NCI-H146 treated with DMSO at 0.1 percent for 48 hours (cell line): ENCODE measurements at regions not wholly inside any gene's neighbourhood (a gene's known extent, or its start where the extent isn't known, plus 50 kb on each side); places are given as distances from the start of the nearest gene placed in this dataset.
"Not testable (repeated sequence)": the region's sequence is repeated elsewhere in the genome, so short reads cannot be mapped to it uniquely, and the experiment has no call there.

Experiments used
- DNase-seq: peaks from one replicate; lab custom pipeline; 2025; ENCODE audit not compliant: unreplicated experiment; lab: John Stamatoyannopoulos, UW

DNA sequence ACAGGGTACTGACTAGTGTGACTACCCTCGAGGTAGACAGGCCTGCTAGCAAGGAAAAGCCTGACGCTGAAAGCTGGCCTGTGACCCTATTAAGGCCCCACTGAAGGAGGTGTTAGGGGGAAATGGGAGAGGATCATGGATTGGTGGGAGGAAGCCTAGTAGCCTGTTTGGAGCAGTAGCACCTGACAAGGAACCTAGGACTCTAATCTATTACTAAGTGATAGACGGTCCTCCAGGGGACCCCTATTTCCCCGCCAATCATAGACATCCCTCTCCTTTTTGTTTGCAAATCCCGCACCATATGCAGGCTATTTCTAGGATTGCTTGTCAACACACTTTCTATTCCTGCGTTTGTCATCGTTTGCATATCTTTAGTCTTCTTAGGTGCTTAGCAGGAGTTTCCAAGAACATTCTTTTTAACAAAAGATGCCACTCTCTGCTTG, 1338.8 kb upstream of the MIR17HG start:
- no peak for DNase-seq

DNA sequence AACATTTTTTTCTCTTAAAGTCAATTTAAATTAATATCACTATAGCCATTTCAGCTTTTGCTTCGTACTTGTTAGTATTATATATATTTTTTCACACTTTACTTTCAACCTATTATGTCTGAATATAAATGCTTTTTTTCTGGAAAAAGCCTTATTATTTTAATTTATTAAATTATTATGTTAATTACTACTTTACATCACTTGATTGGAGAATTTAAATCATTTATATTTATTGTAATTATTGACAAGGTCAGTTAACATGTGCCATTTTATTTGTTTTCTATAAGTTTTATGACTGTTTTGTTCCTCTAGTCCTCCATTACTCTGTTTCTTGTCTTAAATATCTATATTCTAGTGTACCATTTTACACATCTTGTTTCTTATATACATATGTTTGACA, 1333.4 kb upstream of the MIR17HG start:
- DNase-seq = no peak

DNA sequence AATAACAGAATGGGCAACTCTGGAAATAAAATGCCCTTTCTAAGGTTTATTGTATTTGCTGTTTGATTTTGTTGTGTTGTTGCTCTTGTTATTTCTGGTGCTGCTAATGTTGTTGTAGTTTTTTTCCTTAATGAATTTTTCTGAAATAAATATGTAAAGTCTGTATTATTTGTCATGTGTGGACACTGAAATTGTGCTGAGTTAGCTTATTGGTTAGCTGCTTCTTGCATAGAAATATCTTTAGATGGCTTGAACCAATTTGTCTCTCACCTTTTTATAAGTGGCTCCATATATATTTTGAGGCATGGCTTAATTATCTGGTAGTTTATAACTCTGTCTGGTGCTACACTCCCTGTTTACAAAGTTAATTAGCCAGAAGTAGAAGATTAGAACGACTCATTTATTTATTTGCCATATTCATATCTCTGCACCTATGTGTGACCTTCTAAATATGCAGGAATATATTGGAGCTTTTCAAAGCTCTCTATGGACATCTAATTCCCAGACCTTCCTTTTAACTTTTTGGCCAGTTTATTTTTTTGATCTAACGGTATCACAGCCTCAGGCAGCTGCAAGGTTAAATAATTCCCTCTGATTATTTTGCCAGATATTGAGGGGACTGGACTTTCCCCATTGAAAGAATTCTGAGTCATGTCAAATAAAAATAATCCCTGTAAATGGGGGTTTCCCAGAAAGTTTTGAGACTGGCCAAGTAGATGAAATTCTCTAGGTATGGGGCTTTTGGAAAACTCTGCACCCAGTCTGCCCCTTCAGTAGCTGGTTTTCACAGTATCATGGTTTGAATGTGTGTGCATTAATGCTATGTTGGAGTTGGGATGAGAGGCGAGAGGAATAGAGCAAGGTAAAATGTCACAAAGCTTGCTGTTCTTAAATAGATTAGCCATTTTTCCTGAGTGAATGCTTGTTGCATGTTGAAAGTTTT, 1331.7 kb upstream of the MIR17HG start:
- no peak for DNase-seq

DNA sequence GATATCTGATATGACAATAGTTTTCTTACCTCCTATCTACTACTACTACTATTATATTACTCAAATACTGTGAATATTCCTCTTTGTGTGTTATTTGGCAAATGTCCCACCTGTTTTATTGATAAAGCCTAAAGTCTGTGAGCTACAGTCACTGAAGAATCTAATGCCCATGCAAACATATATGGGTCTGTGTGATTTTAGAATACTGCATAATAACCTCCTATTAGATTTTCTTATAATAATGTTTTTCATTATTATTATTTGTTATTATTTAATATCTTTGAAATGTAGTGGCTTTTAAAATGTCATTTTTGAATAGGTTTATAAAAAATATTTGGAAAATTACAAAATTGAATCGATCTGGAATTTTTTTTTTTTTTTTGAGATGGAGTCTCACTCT, 1330.8 kb upstream of the MIR17HG start:
- DNase-seq = no peak

DNA sequence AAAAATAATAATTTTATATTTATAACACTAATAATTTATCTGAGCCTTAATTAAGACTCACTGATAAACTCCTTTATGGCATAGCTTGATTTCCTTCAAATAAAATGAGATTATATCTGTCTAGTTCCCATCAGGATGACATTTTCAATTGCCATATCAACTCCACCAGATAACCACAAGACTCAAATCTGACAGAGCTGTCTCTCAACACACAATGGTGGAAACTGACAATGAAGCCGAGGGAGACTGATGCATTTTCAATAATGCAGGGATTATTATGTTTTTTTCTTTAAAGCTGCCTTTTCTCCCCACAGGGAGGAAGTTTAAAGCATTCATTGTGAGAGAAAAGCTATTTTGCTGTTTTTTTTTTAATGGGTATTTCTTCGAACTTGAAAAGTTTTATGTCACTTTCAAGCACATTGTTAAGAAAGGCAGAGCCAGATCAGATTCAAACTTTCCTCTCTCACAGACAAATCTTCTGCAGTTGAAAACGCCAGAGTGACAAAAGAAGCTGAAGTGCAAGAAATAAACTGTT, 1326.9 kb upstream of the MIR17HG start:
- no peak for DNase-seq

DNA sequence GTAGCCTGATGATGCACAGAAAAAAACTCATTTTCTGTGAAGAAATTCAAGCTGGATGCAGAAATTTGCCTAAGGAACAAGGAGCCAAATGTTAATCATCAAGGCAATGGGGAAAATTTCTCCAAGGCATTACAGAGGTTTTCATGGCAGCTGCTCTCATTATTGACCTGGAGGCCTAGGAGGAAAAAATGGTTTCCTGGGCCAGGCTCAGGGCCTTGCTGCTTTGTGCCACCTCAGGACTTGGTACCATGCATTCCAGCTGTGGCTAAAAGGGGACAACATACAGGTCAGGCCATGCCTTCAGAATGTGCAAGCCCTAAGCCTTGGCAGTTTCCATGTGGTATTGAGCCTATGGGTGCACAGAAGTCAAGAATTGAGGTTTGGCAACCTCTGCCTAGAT, 1320.1 kb upstream of the MIR17HG start:
- no peak for DNase-seq

DNA sequence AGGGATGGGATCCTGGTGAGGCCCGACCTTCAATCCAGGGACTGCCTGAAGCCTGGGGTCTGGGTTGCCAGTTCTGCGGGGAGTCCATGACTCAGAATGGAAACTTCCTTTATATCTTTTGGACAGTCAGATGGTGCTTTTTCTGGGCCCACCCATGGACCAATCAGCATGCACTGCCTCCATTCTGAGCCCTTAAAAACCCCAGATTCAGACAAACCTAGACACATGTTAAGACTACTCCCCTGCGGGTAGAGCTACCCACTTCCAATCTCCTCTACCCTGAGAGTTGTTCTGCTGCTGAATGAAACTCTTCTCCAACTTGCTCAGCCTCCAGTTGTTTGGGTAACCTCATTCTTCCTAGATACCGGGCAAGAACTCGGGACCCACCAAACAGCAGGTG, 1315.2 kb upstream of the MIR17HG start:
- DNase-seq = no peak

DNA sequence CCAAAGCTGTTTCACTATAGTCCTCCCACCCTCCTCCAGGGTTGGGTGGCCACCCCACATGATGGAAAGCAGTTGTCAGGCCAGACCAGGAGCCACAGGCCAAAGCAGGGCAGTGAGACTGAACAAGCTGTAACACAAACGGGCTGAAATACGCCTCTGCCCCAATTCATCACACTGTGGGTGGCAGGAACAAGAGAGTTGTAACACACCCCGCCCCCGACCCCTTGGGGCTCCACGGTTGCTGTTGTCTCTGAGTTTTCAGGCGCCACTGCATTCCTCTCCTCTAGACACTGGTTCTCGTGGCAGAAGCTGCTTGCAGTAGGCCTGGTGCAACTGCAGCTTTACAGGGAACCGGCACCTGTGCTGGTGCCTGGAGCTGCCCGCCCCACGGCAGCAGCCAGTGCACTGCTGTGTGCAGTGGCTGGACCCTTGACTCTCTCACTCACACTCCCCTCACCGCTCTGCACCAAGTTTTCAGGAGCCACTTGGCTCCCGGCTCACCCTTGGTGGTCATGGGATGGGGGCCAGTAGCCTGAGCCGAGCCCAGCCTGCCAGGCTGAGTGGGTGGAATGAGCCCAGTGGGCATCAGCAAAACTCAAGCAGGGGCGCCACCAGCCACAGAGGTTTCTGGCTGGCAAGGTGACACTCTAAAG, 1314.5 kb upstream of the MIR17HG start:
- no peak for DNase-seq

DNA sequence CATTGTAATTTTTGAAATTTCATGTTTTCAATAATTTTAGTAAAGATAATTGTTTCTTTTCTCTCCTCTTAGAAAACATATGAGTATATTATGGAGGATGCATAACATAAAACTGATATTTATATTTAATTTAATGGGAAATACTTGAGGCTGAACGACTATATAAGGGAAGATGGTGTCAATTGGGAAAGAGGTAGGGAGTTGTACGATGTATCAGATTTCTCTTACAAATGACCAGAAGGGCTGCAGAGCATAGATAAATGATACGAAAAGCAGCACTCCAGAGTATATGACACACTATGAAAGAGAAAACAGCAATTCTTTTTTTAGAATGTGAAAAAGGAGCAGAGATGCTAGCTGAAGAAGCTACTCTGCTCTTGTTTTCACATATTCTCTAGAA, 1308.0 kb upstream of the MIR17HG start:
- DNase-seq = no peak

DNA sequence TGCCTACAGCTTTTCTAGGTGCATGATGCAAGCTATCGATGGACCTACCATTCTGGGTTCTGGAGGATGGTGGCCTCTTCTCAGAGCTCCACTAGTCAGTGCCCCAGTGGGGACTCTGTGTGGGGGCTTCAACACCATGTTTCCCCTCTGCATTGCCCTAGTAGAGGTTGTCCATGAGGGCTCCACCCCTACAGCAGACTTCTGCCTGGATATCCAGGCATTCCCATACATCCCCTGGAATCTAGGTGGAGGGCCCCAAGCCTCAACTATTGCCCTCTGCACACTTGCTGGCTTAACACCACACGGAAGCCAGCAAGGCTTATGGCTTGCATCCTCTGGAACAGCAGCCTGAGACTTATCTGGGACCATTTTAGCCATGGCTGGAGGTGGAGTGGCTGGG, 1299.9 kb upstream of the MIR17HG start:
- no peak for DNase-seq

DNA sequence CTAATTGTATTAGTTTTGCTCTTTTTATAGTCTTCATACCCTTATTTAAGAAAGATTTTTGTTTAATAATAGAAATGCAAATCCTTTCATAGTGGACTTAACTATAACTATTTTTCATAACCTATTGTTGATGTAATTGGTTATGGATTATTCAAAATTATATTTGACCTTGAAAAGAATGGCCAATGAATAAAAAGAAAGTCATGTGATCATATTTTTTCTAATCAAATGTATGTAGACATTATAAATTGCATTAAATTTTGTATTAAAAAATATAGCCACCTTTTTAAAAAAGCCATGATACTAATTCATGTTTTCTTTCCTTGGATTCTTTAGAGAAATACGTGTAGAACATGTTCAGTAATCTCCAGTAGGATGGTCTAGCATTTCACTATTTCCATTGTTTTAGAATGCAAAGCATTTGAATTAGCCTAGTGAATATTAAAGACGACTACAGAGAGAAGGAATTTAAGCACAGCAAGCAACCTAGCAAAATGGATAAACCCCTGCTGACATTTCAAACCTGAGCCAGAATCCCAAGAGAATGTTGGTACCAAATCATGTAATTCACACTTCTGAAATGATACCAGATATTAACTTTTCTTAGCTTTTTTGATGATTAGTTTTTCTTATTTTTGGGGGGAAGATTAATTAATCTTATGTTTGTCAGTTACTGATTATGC, 1297.4 kb upstream of the MIR17HG start:
- no peak for DNase-seq

DNA sequence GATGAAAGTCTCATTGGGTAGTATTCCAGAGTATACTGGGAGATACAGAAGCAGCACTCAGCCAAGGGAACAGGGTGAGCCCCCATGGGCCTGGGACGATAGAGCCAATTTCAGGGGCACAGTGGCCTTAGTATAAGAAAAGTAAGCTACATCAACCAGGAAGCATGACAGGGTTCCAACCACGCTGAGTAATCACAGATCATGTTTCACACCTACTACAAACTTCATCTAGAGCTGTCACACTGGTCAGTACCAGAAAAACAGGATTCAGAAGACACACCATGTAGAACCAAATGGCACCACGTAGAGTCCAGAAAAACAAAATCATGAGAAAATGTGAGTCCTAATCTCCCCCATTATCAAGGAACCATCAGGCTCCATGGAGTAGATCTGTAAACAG, 1292.4 kb upstream of the MIR17HG start:
- DNase-seq = no peak

DNA sequence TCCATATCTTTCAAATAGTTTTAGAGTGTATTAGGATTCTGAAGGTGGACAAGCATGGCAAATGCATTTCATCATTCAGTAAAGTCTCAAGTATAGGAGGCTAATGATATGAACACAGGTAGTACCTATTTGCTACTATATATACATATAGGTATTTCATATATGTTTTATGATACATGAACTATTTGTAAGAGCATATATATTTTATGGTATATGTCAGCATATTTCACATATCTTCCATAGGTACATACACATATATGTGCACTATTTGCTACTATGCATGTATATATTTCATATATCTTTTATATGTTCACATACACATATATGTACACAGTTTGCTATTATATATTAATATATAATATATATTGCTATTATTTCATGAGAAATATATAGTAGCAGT, 1291.7 kb upstream of the MIR17HG start:
- no peak for DNase-seq

DNA sequence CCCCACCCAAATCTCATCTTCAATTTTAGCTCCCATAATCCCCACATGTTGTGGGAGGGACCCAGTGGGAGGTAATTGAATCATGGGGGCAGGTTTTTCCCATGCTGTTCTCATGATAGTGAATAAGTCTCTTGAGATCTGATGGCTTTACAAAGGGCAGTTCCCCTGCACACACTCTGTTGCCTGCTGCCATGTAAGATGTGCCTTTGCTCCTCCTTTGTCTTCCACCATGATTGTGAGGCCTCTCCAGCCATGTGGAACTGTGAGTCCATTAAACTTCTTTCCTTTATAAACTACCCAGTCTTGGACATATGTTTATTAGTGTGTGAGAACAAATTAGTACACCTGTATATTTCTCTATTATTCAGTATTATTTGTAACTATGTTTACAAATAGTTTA, 1283.3 kb upstream of the MIR17HG start:
- not testable (repeated sequence) for DNase-seq

DNA sequence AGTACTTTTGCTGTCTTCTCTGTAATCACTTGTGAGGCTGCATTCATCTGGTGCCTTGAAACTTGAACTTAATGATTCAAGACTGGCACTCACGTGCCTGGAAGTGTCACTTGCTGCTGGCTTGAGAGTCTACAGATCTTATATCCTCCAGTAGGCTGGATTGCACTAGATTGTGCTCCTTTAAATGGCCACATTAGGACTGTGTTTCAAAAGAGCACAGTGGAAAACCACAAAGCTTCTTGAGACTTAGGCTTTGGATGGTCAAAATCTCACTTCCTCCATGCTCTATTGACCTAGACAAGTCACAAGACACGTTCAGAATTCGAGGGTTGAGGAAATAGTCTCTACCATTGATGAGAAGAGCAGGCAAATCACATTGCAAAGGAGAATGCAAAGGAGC, 1278.8 kb upstream of the MIR17HG start:
- no peak for DNase-seq

DNA sequence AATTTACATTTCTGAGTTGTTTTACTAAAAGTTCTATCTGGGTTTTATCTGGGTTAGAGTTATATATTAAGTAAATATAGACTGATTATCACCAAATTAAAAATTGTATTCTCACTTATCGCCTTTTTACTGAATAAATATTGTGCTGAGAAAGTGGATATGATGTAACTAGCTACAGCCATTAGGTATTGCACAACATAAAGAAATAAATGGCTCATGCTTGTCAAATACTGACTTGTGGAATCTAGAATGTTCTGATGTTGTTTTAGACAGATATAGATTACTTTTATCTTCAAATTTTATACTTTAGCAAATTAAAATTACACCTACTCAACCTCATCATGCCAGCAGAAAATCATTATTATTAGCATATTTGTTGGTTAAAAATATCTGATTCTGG, 1277.1 kb upstream of the MIR17HG start:
- no peak for DNase-seq

DNA sequence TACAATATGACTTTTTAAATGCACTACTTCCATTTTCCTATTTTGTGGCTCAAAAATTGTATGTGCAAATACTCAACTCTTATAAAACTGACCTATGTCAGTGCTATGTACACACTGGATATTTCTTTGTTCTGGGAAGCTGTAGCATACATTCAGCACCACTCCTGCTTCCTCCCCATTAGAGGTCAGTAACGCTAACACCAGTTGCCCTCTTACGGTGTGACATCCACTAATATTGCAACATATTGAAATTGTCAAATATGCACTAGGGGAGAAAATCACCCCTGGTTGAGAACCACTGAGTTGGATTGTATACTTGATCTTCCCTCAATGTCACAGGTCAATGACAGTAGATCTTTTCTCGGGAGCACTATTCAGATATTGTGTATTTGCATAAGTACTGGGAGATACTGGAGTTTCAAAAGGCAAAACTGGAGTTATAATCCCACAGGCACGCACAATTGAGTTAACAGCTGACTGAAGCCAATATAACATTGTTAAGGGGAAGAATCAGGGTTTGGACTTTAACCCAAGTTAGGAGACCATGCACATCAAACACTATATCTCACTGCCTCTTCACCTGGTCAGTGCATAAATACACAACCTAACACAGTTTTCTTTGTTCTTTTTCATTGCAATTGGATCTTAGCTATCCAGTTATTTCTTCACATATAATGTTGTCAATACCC, 1276.5 kb upstream of the MIR17HG start:
- DNase-seq = no peak

DNA sequence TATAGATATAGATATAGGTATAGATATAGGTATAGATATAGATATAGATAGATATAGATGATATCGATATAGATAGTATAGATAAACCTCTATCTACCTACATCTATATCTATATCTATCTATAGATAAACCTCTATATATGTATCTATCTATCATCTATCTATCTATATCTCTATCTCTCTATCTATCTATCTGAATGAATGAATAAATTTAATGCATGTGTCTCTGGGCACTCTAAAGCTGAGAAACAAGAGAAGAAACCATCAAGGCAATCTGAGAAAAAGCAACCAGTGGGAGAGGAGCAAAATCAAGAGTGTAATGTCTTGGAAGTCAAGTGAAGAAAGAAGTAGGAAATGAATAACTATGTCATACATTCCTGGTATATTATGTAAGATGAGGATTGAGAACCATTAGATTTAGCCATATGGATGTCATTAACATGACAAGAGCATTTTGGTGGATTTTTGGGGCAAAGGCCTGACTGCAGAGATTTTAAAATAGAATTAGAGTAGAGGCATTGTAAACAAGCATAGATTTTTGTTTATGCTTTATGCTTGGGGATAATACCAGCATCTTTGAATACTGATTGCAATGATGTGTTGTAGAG, 1262.7 kb upstream of the MIR17HG start:
- DNase-seq = no peak

DNA sequence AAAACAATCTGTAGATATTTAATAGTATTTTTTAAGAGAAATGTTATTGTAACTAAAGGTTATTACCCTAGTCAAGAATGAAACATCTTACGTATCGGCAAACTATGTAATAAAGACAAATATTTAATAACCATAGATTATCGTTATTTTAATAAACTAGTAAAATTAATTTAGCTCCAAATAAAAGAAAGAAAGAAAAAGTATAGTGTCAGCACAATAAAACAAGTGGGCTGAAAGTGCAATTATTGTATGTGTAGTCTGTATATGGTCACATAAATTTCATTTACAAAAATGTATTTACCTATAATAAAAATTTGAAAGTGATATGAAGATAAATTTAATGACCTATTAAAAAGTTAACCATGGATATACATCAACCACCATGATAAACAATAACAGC, 1258.4 kb upstream of the MIR17HG start:
- no peak for DNase-seq

DNA sequence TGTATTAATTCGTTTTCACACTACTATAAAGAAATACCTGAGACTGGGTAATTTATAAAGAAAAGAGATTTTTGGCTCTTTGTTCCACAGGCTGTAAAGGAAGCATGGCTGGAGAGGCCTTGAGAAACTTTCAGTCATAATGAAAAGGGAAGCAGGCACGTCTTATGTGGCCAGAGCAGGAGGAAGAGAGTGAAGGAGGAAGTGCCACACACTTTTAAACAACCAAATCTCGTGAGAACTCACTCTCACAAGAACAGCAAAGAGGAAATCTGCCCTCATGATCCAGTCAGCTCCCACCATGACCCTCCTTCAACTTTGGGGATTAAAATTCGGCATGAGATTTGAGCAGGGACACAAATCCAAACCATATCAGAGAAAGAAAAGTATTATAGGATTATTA, 1255.9 kb upstream of the MIR17HG start:
- DNase-seq = no peak

DNA sequence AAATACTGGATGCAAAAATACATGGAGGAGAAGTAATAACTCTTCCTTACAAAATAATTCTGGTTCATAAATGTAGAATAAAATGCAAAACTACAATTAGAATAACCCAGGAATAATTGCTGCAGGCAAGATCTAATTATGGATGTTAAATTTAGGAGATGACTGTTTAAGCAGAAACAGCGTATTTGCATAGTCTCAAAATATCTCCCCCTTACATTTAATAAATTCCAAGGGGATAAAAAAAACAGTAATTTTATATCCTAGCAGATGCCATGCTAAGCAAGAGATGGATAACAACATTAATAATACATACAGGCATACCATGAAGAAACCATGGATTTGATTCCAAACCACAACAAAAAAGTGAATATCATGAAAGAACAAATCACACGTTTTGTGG, 1253.1 kb upstream of the MIR17HG start:
- no peak for DNase-seq
